Brain microvascular endothelial cell (primary cell): ENCODE measurements at regions not wholly inside any gene's neighbourhood (a gene's known extent, or its start where the extent isn't known, plus 50 kb on each side); places are given as distances from the start of the nearest gene placed in this dataset.

Experiments used
- DNase-seq: peaks from one replicate; pipeline ENCODE4 v3.0.0-alpha.2; 2020
- H3K27ac ChIP-seq: fragments of 250-450 bp; sonication (Bioruptor Pico); 2 replicates; pipeline ENCODE4 v1.5.1; 2020; ENCODE audit warnings: mild to moderate bottlenecking, moderate library complexity
- H3K27me3 ChIP-seq: fragments of 250-450 bp; sonication (Bioruptor Pico); replicated peaks from 2 replicates; pipeline ENCODE4 v1.5.1; 2020; ENCODE audit warnings: mild to moderate bottlenecking
- H3K36me3 ChIP-seq: fragments of 250-450 bp; sonication (Bioruptor Pico); replicated peaks from 2 replicates; pipeline ENCODE4 v1.5.1; 2020; ENCODE audit warnings: mild to moderate bottlenecking
- H3K4me3 ChIP-seq: 2 replicates; pipeline ENCODE4 v1.5.1; 2011; ENCODE audit warnings: low read depth, mild to moderate bottlenecking, control low read depth, low read length, moderate library complexity
- CTCF ChIP-seq: IDR thresholded peaks from 2 replicates; pipeline ENCODE4 v1.5.1; 2011; ENCODE audit warnings: low read depth, mild to moderate bottlenecking, moderate library complexity, low read length, control low read depth, inconsistent platforms; ENCODE audit errors: missing control alignments
- in situ Hi-C: cut with HindIII; loops from 2 replicates; pipeline ENCODE4 v1.10.0; 2017; ENCODE audit warnings: low sequenced_read_pairs, low pct_ligation_motif_present

GRCh38 chr11:23494981-23495380 is 634.7 kb upstream of the CCDC179 start:
- no peak overlapping the region for H3K27ac ChIP-seq
- no peak for TF ChIP-seq CTCF
- no peak for DNase-seq
- in situ Hi-C loops = no loop called here
- H3K36me3 ChIP-seq = no peaks in the 10 kb centered on the region
- no peak overlapping the region for H3K4me3 ChIP-seq
- H3K27me3 ChIP-seq = no peaks in the 10 kb centered on the region

GRCh38 chr11:23496340-23496739 is 636.1 kb upstream of the CCDC179 start:
- no peak for TF ChIP-seq CTCF
- in situ Hi-C loops = no loop called here
- DNase-seq = no peak
- no peaks in the 10 kb centered on the region for H3K27me3 ChIP-seq
- H3K36me3 ChIP-seq = no peaks in the 10 kb centered on the region
- no peak overlapping the region for H3K4me3 ChIP-seq
- no peak overlapping the region for H3K27ac ChIP-seq

- DNase-seq = no peak
- in situ Hi-C loops = no loop called here
- no peaks in the 10 kb centered on the region for H3K27me3 ChIP-seq
- H3K27ac ChIP-seq = no peak overlapping the region
- no peaks in the 10 kb centered on the region for H3K36me3 ChIP-seq
- no peak for TF ChIP-seq CTCF
- H3K4me3 ChIP-seq = no peak overlapping the region
Observed at GRCh38 chr11:23497040-23497439, 636.8 kb upstream of the CCDC179 start.

- Histone ChIP-seq H3K36me3 (no peaks in the 10 kb centered on the region), H3K4me3 (no peak overlapping the region), H3K27ac (no peak overlapping the region), H3K27me3 (no peaks in the 10 kb centered on the region)
- TF ChIP-seq CTCF = no peak
- no peak for DNase-seq
- in situ Hi-C loops = no loop called here
Observed at GRCh38 chr11:23502389-23502788, 642.1 kb upstream of the CCDC179 start.

GRCh38 chr11:23502826-23503225 is 642.6 kb upstream of the CCDC179 start:
- TF ChIP-seq CTCF = no peak
- Histone ChIP-seq H3K36me3 (no peaks in the 10 kb centered on the region), H3K27me3 (no peaks in the 10 kb centered on the region), H3K4me3 (no peak overlapping the region), H3K27ac (no peak overlapping the region)
- DNase-seq = peak; percentile 57
- in situ Hi-C loops = no loop called here

GRCh38 chr11:23509023-23509422 is 648.7 kb upstream of the CCDC179 start:
- in situ Hi-C loops = no loop called here
- DNase-seq = peak; percentile 48
- H3K4me3 ChIP-seq = no peak overlapping the region

More at GRCh38 chr11:23509023-23509422, 648.7 kb upstream of the CCDC179 start:
- Histone ChIP-seq H3K36me3 (no peaks in the 10 kb centered on the region), H3K27ac (no peak overlapping the region), H3K27me3 (no peaks in the 10 kb centered on the region)
- TF ChIP-seq CTCF = no peak
